ENCODE measurements at regions not wholly inside any gene's neighbourhood (a gene's known extent, or its start where the extent isn't known, plus 50 kb on each side); places are given as distances from the start of the nearest gene placed in this dataset.

- DNase-seq (no peak), ATAC-seq (ENCODE audit: low FRiP score in 2 of 2) (no peak)
- 89 to 91% methylated on average over 2 of the region's 2 CpGs for WGBS, 2 donors
- no peaks in the 10 kb centered on the region for H3K9me3 ChIP-seq
- TF ChIP-seq POLR2A (IDR thresholded peaks at IDR 0.05) (no peak), EP300 (IDR thresholded peaks at IDR 0.05) (no peak), CTCF (IDR thresholded peaks at IDR 0.05) (no peak), POLR2AphosphoS5 (IDR thresholded peaks at IDR 0.05) (no peak)
- no peak overlapping the region for H3K4me3 ChIP-seq
- H3K27me3 ChIP-seq, result no peaks in the 10 kb centered on the region
- H3K36me3 ChIP-seq, result no peaks in the 10 kb centered on the region
- H3K4me1 ChIP-seq, result no peaks in the 10 kb centered on the region
- no peak overlapping the region for H3K27ac ChIP-seq
Measured at GRCh38 chr7:114160925-114161324, 242.1 kb upstream of the PPP1R3A start.

GRCh38 chr7:114158854-114159253 lies 240.0 kb upstream of the PPP1R3A start:
- DNase-seq (no peak), ATAC-seq (ENCODE audit: low FRiP score in 2 of 2) (no peak)
- H3K36me3 ChIP-seq, result no peaks in the 10 kb centered on the region
- no peaks in the 10 kb centered on the region for H3K4me1 ChIP-seq
- TF ChIP-seq EP300 (IDR thresholded peaks at IDR 0.05), result no peak
- TF ChIP-seq POLR2AphosphoS5 (IDR thresholded peaks at IDR 0.05), result no peak
- no peak for TF ChIP-seq CTCF (IDR thresholded peaks at IDR 0.05)
- 89 to 93% methylated on average over 1 of the region's 1 CpG for WGBS, 2 donors
- no peaks in the 10 kb centered on the region for H3K27me3 ChIP-seq
- no peak overlapping the region for H3K4me3 ChIP-seq
- H3K27ac ChIP-seq, result no peak overlapping the region
- H3K9me3 ChIP-seq, result no peaks in the 10 kb centered on the region

- no peaks in the 10 kb centered on the region for H3K4me1 ChIP-seq
- H3K27me3 ChIP-seq, result no peaks in the 10 kb centered on the region
- H3K9me3 ChIP-seq, result no peaks in the 10 kb centered on the region
- no peak overlapping the region for H3K27ac ChIP-seq
- DNase-seq (no peak), ATAC-seq (ENCODE audit: low FRiP score in 2 of 2) (no peak)
- WGBS, 2 donors, result 89 to 91% methylated on average over 3 of the region's 3 CpGs
- H3K4me3 ChIP-seq, result no peak overlapping the region
- no peaks in the 10 kb centered on the region for H3K36me3 ChIP-seq
- TF ChIP-seq CTCF (IDR thresholded peaks at IDR 0.05) (no peak), POLR2AphosphoS5 (IDR thresholded peaks at IDR 0.05) (no peak), EP300 (IDR thresholded peaks at IDR 0.05) (no peak), POLR2A (IDR thresholded peaks at IDR 0.05) (no peak)
Measured at GRCh38 chr7:114158275-114158674, 239.5 kb upstream of the PPP1R3A start.

- Histone ChIP-seq H3K27me3 (no peaks in the 10 kb centered on the region), H3K27ac (no peak overlapping the region), H3K9me3 (no peaks in the 10 kb centered on the region), H3K4me3 (no peak overlapping the region), H3K36me3 (no peaks in the 10 kb centered on the region), H3K4me1 (no peaks in the 10 kb centered on the region)
- no peak for TF ChIP-seq POLR2A (IDR thresholded peaks at IDR 0.05)
- no peak for TF ChIP-seq EP300 (IDR thresholded peaks at IDR 0.05)
- TF ChIP-seq POLR2AphosphoS5 (IDR thresholded peaks at IDR 0.05), result no peak
- no peak for TF ChIP-seq CTCF (IDR thresholded peaks at IDR 0.05)
- DNase-seq, result no peak
- WGBS, 2 donors, result 0 to 57% methylated on average over 1 of the region's 1 CpG
- ATAC-seq (ENCODE audit: low FRiP score in 2 of 2), result no peak
Measured at GRCh38 chr7:114156178-114156577, 237.4 kb upstream of the PPP1R3A start.
